ENCODE measurements at regions not wholly inside any gene's neighbourhood (a gene's known extent, or its start where the extent isn't known, plus 50 kb on each side); places are given as distances from the start of the nearest gene placed in this dataset.

- H3K27ac ChIP-seq: no peak overlapping the region
- peak; percentile 99 for TF ChIP-seq CTCF (conservative IDR thresholded peaks at IDR 0.05)
Observed at GRCh38 chr6:33967966-33968724, 164.3 kb upstream of the MLN start.

- no peak overlapping the region for H3K27ac ChIP-seq
- TF ChIP-seq CTCF (conservative IDR thresholded peaks at IDR 0.05): no peak
Observed at GRCh38 chr6:33967265-33967767, 163.5 kb upstream of the MLN start.

- no peak for TF ChIP-seq CTCF (conservative IDR thresholded peaks at IDR 0.05)
- no peak overlapping the region for H3K27ac ChIP-seq
Observed at GRCh38 chr6:33966536-33966935, 162.7 kb upstream of the MLN start.

- H3K27ac ChIP-seq: no peak overlapping the region
- no peak for TF ChIP-seq CTCF (conservative IDR thresholded peaks at IDR 0.05)
Observed at GRCh38 chr6:33965766-33966165, 162.0 kb upstream of the MLN start.

GRCh38 chr6:33964387-33964786 is 160.6 kb upstream of the MLN start:
- TF ChIP-seq CTCF (conservative IDR thresholded peaks at IDR 0.05): no peak
- H3K27ac ChIP-seq: no peak overlapping the region

- no peak for TF ChIP-seq CTCF (conservative IDR thresholded peaks at IDR 0.05)
Observed at GRCh38 chr6:33963136-33963750, 159.4 kb upstream of the MLN start.

GRCh38 chr6:33962246-33963027 is 158.6 kb upstream of the MLN start:
- no peak for TF ChIP-seq CTCF (conservative IDR thresholded peaks at IDR 0.05)

More at GRCh38 chr6:33963136-33963750, 159.4 kb upstream of the MLN start:
- no peak overlapping the region for H3K27ac ChIP-seq

More at GRCh38 chr6:33962246-33963027, 158.6 kb upstream of the MLN start:
- H3K27ac ChIP-seq: no peak overlapping the region
